ENCODE measurements at regions not wholly inside any gene's neighbourhood (a gene's known extent, or its start where the extent isn't known, plus 50 kb on each side); places are given as distances from the start of the nearest gene placed in this dataset.

GRCh38 chr13:74945637-74946036 is 536.3 kb downstream of the TBC1D4 start:
- Mint-ChIP-seq H3K4me1 (no peaks in the 10 kb centered on the region), H3K27me3 (peaks cover 2% of the 10 kb centered on the region), H3K27ac (no peak overlapping the region), H3K36me3 (ENCODE audit: low read depth) (peaks cover 2% of the 10 kb centered on the region), H3K4me3 (no peak overlapping the region), H3K9me3 (peaks cover 38% of the 10 kb centered on the region)
- ATAC-seq (no peak), DNase-seq (no peak)

- H3K4me1 Mint-ChIP-seq, result no peaks in the 10 kb centered on the region
- H3K27ac Mint-ChIP-seq, result no peak overlapping the region
- H3K9me3 Mint-ChIP-seq, result peaks cover 6% of the 10 kb centered on the region
- H3K36me3 Mint-ChIP-seq (ENCODE audit: low read depth), result no peaks in the 10 kb centered on the region
- no peak for ATAC-seq
- DNase-seq, result no peak
- H3K4me3 Mint-ChIP-seq, result no peak overlapping the region
- H3K27me3 Mint-ChIP-seq, result no peaks in the 10 kb centered on the region
Measured at GRCh38 chr13:74931698-74932433, 550.1 kb downstream of the TBC1D4 start.

GRCh38 chr13:74930402-74931165 is 551.4 kb downstream of the TBC1D4 start:
- no peaks in the 10 kb centered on the region for H3K4me1 Mint-ChIP-seq
- H3K36me3 Mint-ChIP-seq (ENCODE audit: low read depth), result no peaks in the 10 kb centered on the region
- ATAC-seq, result no peak
- no peak overlapping the region for H3K4me3 Mint-ChIP-seq
- DNase-seq, result no peak
- H3K27me3 Mint-ChIP-seq, result no peaks in the 10 kb centered on the region
- H3K9me3 Mint-ChIP-seq, result peaks cover 13% of the 10 kb centered on the region
- no peak overlapping the region for H3K27ac Mint-ChIP-seq

- peaks cover 14% of the 10 kb centered on the region for H3K9me3 Mint-ChIP-seq
- no peaks in the 10 kb centered on the region for H3K36me3 Mint-ChIP-seq (ENCODE audit: low read depth)
- ATAC-seq (no peak), DNase-seq (no peak)
- no peak overlapping the region for H3K27ac Mint-ChIP-seq
- no peaks in the 10 kb centered on the region for H3K27me3 Mint-ChIP-seq
- no peak overlapping the region for H3K4me3 Mint-ChIP-seq
- no peaks in the 10 kb centered on the region for H3K4me1 Mint-ChIP-seq
Measured at GRCh38 chr13:74929436-74929835, 552.5 kb downstream of the TBC1D4 start.

- Mint-ChIP-seq H3K4me1 (no peaks in the 10 kb centered on the region), H3K27me3 (no peaks in the 10 kb centered on the region), H3K4me3 (no peak overlapping the region), H3K9me3 (peaks cover 19% of the 10 kb centered on the region), H3K27ac (no peak overlapping the region), H3K36me3 (ENCODE audit: low read depth) (no peaks in the 10 kb centered on the region)
- ATAC-seq (no peak), DNase-seq (no peak)
Measured at GRCh38 chr13:74927823-74928222, 554.1 kb downstream of the TBC1D4 start.

- Mint-ChIP-seq H3K4me3 (no peak overlapping the region), H3K9me3 (peaks cover 19% of the 10 kb centered on the region), H3K27ac (no peak overlapping the region), H3K4me1 (no peaks in the 10 kb centered on the region), H3K27me3 (no peaks in the 10 kb centered on the region), H3K36me3 (ENCODE audit: low read depth) (no peaks in the 10 kb centered on the region)
- DNase-seq, result no peak
- no peak for ATAC-seq
Measured at GRCh38 chr13:74922963-74923362, 559.0 kb downstream of the TBC1D4 start.

- H3K9me3 Mint-ChIP-seq, result peaks cover 12% of the 10 kb centered on the region
- no peaks in the 10 kb centered on the region for H3K36me3 Mint-ChIP-seq (ENCODE audit: low read depth)
- ATAC-seq, result no peak
- H3K4me3 Mint-ChIP-seq, result no peak overlapping the region
- H3K27me3 Mint-ChIP-seq, result peaks cover 1% of the 10 kb centered on the region
- no peak overlapping the region for H3K27ac Mint-ChIP-seq
- DNase-seq, result no peak
- no peaks in the 10 kb centered on the region for H3K4me1 Mint-ChIP-seq
Measured at GRCh38 chr13:74921326-74921725, 560.6 kb downstream of the TBC1D4 start.

GRCh38 chr13:74920920-74921319 is 561.0 kb downstream of the TBC1D4 start:
- no peak for ATAC-seq
- Mint-ChIP-seq H3K27ac (no peak overlapping the region), H3K36me3 (ENCODE audit: low read depth) (no peaks in the 10 kb centered on the region), H3K27me3 (peaks cover 1% of the 10 kb centered on the region), H3K4me1 (no peaks in the 10 kb centered on the region), H3K9me3 (peaks cover 8% of the 10 kb centered on the region), H3K4me3 (no peak overlapping the region)
- DNase-seq, result no peak

GRCh38 chr13:74920361-74920760 is 561.6 kb downstream of the TBC1D4 start:
- ATAC-seq (no peak), DNase-seq (no peak)
- no peak overlapping the region for H3K4me3 Mint-ChIP-seq
- H3K4me1 Mint-ChIP-seq, result no peaks in the 10 kb centered on the region
- no peaks in the 10 kb centered on the region for H3K36me3 Mint-ChIP-seq (ENCODE audit: low read depth)
- H3K27ac Mint-ChIP-seq, result no peak overlapping the region
- H3K9me3 Mint-ChIP-seq, result peaks cover 7% of the 10 kb centered on the region
- peaks cover 1% of the 10 kb centered on the region for H3K27me3 Mint-ChIP-seq

- Mint-ChIP-seq H3K9me3 (peaks cover 7% of the 10 kb centered on the region), H3K36me3 (ENCODE audit: low read depth) (no peaks in the 10 kb centered on the region), H3K4me3 (no peak overlapping the region), H3K27me3 (peaks cover 1% of the 10 kb centered on the region), H3K27ac (no peak overlapping the region), H3K4me1 (no peaks in the 10 kb centered on the region)
- DNase-seq (no peak), ATAC-seq (no peak)
Measured at GRCh38 chr13:74919914-74920313, 562.1 kb downstream of the TBC1D4 start.

GRCh38 chr13:74912898-74913297 is 569.1 kb downstream of the TBC1D4 start:
- no peaks in the 10 kb centered on the region for H3K9me3 Mint-ChIP-seq

GRCh38 chr13:74910415-74910814 is 571.6 kb downstream of the TBC1D4 start:
- ATAC-seq (no peak), DNase-seq (no peak)
- no peak overlapping the region for H3K4me3 Mint-ChIP-seq
- H3K9me3 Mint-ChIP-seq, result no peaks in the 10 kb centered on the region
- H3K27me3 Mint-ChIP-seq, result peaks cover 7% of the 10 kb centered on the region
- no peaks in the 10 kb centered on the region for H3K4me1 Mint-ChIP-seq
- no peak overlapping the region for H3K27ac Mint-ChIP-seq
- no peaks in the 10 kb centered on the region for H3K36me3 Mint-ChIP-seq (ENCODE audit: low read depth)

More at GRCh38 chr13:74912898-74913297, 569.1 kb downstream of the TBC1D4 start:
- peaks cover 8% of the 10 kb centered on the region for H3K27me3 Mint-ChIP-seq
- H3K27ac Mint-ChIP-seq, result no peak overlapping the region
- no peak for ATAC-seq
- H3K4me3 Mint-ChIP-seq, result no peak overlapping the region
- no peak for DNase-seq
- no peaks in the 10 kb centered on the region for H3K4me1 Mint-ChIP-seq
- no peaks in the 10 kb centered on the region for H3K36me3 Mint-ChIP-seq (ENCODE audit: low read depth)

GRCh38 chr13:74907788-74908187 is 574.2 kb downstream of the TBC1D4 start:
- ATAC-seq (no peak), DNase-seq (no peak)
- Mint-ChIP-seq H3K27me3 (peaks cover 7% of the 10 kb centered on the region), H3K4me3 (no peak overlapping the region), H3K27ac (no peak overlapping the region), H3K36me3 (ENCODE audit: low read depth) (no peaks in the 10 kb centered on the region), H3K9me3 (no peaks in the 10 kb centered on the region), H3K4me1 (no peaks in the 10 kb centered on the region)

- H3K27ac Mint-ChIP-seq, result no peak overlapping the region
- H3K9me3 Mint-ChIP-seq, result no peaks in the 10 kb centered on the region
- H3K36me3 Mint-ChIP-seq (ENCODE audit: low read depth), result no peaks in the 10 kb centered on the region
- H3K4me3 Mint-ChIP-seq, result no peak overlapping the region
- no peaks in the 10 kb centered on the region for H3K4me1 Mint-ChIP-seq
- DNase-seq (no peak), ATAC-seq (no peak)
- H3K27me3 Mint-ChIP-seq, result peaks cover 3% of the 10 kb centered on the region
Measured at GRCh38 chr13:74904556-74904955, 577.4 kb downstream of the TBC1D4 start.

GRCh38 chr13:74895042-74895796 is 586.8 kb downstream of the TBC1D4 start:
- DNase-seq (no peak), ATAC-seq (no peak)
- Mint-ChIP-seq H3K4me3 (no peak overlapping the region), H3K27ac (no peak overlapping the region), H3K4me1 (no peaks in the 10 kb centered on the region), H3K27me3 (no peaks in the 10 kb centered on the region), H3K9me3 (no peaks in the 10 kb centered on the region), H3K36me3 (ENCODE audit: low read depth) (no peaks in the 10 kb centered on the region)
